GM10248 (cell line): ENCODE measurements at regions not wholly inside any gene's neighbourhood (a gene's known extent, or its start where the extent isn't known, plus 50 kb on each side); places are given as distances from the start of the nearest gene placed in this dataset.

ENCODE experiments used
- CTCF ChIA-PET: fragments of 300-600 bp; sonication (Branson Sonifier 250); formaldehyde crosslinking; extraction: SDS; loops from one replicate; lab custom pipeline; 2021; ENCODE audit warnings: antibody characterized with exemption; lab: Yijun Ruan, JAX
- POLR2A ChIA-PET: fragments of 350-650 bp; sonication (Branson Sonifier 250); formaldehyde crosslinking; extraction: SDS; loops from one replicate; lab custom pipeline; 2020; ENCODE audit warnings: antibody characterized with exemption; lab: Yijun Ruan, JAX
- DNase-seq: peaks from one replicate; pipeline ENCODE4 v3.0.0; 2012; ENCODE audit errors: extremely low spot score
- CTCF ChIP-seq: IDR thresholded peaks from 2 replicates; pipeline ENCODE4 v1.5.1; 2012; ENCODE audit warnings: mild to moderate bottlenecking, low read depth; ENCODE audit errors: extremely low read depth, missing control alignments, control extremely low read depth

- CTCF ChIA-PET, result interaction anchor here (1.2 to 1.4 kb wide), 3 partner anchors 10 to 13 kb away, joined by 3 to 5 read pairs (median 3); no protein-coding TSS in a partner anchor
- TF ChIP-seq CTCF, result no peak
- no peak for DNase-seq
- POLR2A ChIA-PET, result no interaction called here
These were observed 106.6 kb upstream of the NR2F2 start for GRCh38 chr15:96223939-96224338.

- no peak for DNase-seq
- CTCF ChIA-PET, result interaction anchor here (1.1 kb wide), 1 partner anchor 21 kb away, joined by 3 read pairs; no protein-coding TSS in a partner anchor
- POLR2A ChIA-PET, result no interaction called here
- TF ChIP-seq CTCF, result no peak
These were observed 104.7 kb upstream of the NR2F2 start for GRCh38 chr15:96225642-96226259.

GRCh38 chr15:96230526-96231181, 99.8 kb upstream of the NR2F2 start:
- TF ChIP-seq CTCF, result no peak
- DNase-seq, result no peak
- POLR2A ChIA-PET, result no interaction called here
- CTCF ChIA-PET, result no interaction called here

- no peak for TF ChIP-seq CTCF
- no peak for DNase-seq
- POLR2A ChIA-PET, result no interaction called here
- CTCF ChIA-PET, result no interaction called here
These were observed 98.2 kb upstream of the NR2F2 start for GRCh38 chr15:96232335-96232734.

- no peak for DNase-seq
- POLR2A ChIA-PET, result no interaction called here
These were observed 96.2 kb upstream of the NR2F2 start for GRCh38 chr15:96234109-96234892.

GRCh38 chr15:96237002-96237401, 93.5 kb upstream of the NR2F2 start:
- no peak for DNase-seq
- ChIA-PET POLR2A (no interaction called here), CTCF (no interaction called here)
- TF ChIP-seq CTCF, result no peak

More at GRCh38 chr15:96234109-96234892, 96.2 kb upstream of the NR2F2 start:
- TF ChIP-seq CTCF, result no peak
- CTCF ChIA-PET, result interaction anchor here (1.0 to 2.5 kb wide), 3 partner anchors 10 to 28 kb away, joined by 3 to 5 read pairs (median 4); no protein-coding TSS in a partner anchor
